H9 (cell line): ENCODE measurements at regions not wholly inside any gene's neighbourhood (a gene's known extent, or its start where the extent isn't known, plus 50 kb on each side); places are given as distances from the start of the nearest gene placed in this dataset.
"Not testable (repeated sequence)": the region's sequence is repeated elsewhere in the genome, so short reads cannot be mapped to it uniquely, and the experiment has no call there.

Source experiments
- DNase-seq: peaks from one replicate; pipeline ENCODE4 v3.0.0-alpha.2; 2017
- H2AFZ ChIP-seq: one replicate; pipeline ENCODE4 v1.6.1; 2013; ENCODE audit warnings: mild to moderate bottlenecking, low read length, control low read depth, moderate library complexity
- H2AK5ac ChIP-seq: 2 replicates; pipeline ENCODE4 v1.6.1; 2013; ENCODE audit warnings: low read length, control low read depth, mixed read lengths; ENCODE audit not compliant: insufficient read length
- H2BK120ac ChIP-seq: one replicate; pipeline ENCODE4 v1.6.1; 2013; ENCODE audit warnings: low read depth, mild to moderate bottlenecking, low read length, control low read depth, inconsistent platforms; ENCODE audit not compliant: poor library complexity, severe bottlenecking
- H2BK12ac ChIP-seq: 2 replicates; pipeline ENCODE4 v1.6.1; 2013; ENCODE audit warnings: low read length, control low read depth, mixed read lengths, low read depth; ENCODE audit not compliant: insufficient read length
- H2BK15ac ChIP-seq: 2 replicates; pipeline ENCODE4 v1.6.1; 2013; ENCODE audit warnings: low read depth, low read length, control low read depth
- H2BK20ac ChIP-seq: one replicate; pipeline ENCODE4 v1.6.1; 2013; ENCODE audit warnings: low read depth, mild to moderate bottlenecking, low read length, control low read depth, inconsistent platforms; ENCODE audit not compliant: poor library complexity, severe bottlenecking
- H2BK5ac ChIP-seq: 2 replicates; pipeline ENCODE4 v1.6.1; 2013; ENCODE audit warnings: low read length, control low read depth, mixed read lengths; ENCODE audit not compliant: insufficient read length
- H3K14ac ChIP-seq: 2 replicates; pipeline ENCODE4 v1.6.1; 2013; ENCODE audit warnings: low read length, control low read depth; ENCODE audit not compliant: insufficient read depth
- H3K18ac ChIP-seq: 2 replicates; pipeline ENCODE4 v1.6.1; 2013; ENCODE audit warnings: low read depth, mild to moderate bottlenecking, mixed read lengths, low read length, control low read depth; ENCODE audit not compliant: insufficient read length
- H3K23ac ChIP-seq: 2 replicates; pipeline ENCODE4 v1.6.1; 2013; ENCODE audit warnings: low read length, control low read depth, mixed read lengths, low read depth; ENCODE audit not compliant: insufficient read length
- H3K23me2 ChIP-seq: 2 replicates; pipeline ENCODE4 v1.6.1; 2013; ENCODE audit warnings: low read depth, mild to moderate bottlenecking, mixed read lengths, low read length, control low read depth; ENCODE audit not compliant: insufficient read length, poor library complexity, severe bottlenecking
- H3K27ac ChIP-seq: 2 replicates; pipeline ENCODE4 v1.5.1; 2013; ENCODE audit warnings: low read length, control low read depth, mixed read lengths, low read depth; ENCODE audit not compliant: insufficient read length
- H3K27me3 ChIP-seq: 2 replicates; pipeline ENCODE4 v1.6.1; 2013; ENCODE audit warnings: low read length, control low read depth, inconsistent platforms; ENCODE audit not compliant: insufficient read depth
- H3K4ac ChIP-seq: 2 replicates; pipeline ENCODE4 v1.6.1; 2013; ENCODE audit warnings: low read depth, mild to moderate bottlenecking, control low read depth, inconsistent platforms, low read length, moderate library complexity
- H3K4me1 ChIP-seq: 2 replicates; pipeline ENCODE4 v1.6.1; 2013; ENCODE audit warnings: low read length, control low read depth, inconsistent platforms; ENCODE audit not compliant: insufficient read depth
- H3K4me2 ChIP-seq: 2 replicates; pipeline ENCODE4 v1.6.1; 2013; ENCODE audit warnings: low read length, control low read depth, mixed read lengths; ENCODE audit not compliant: insufficient read length, insufficient read depth
- H3K56ac ChIP-seq: 2 replicates; pipeline ENCODE4 v1.6.1; 2013; ENCODE audit warnings: low read depth, mild to moderate bottlenecking, mixed read lengths, low read length, control low read depth; ENCODE audit not compliant: insufficient read length
- H3K79me1 ChIP-seq: 2 replicates; pipeline ENCODE4 v1.6.1; 2013; ENCODE audit warnings: low read depth, mild to moderate bottlenecking, moderate library complexity, low read length, control low read depth, inconsistent platforms; ENCODE audit not compliant: insufficient read depth, poor library complexity, severe bottlenecking
- H3K79me2 ChIP-seq: 2 replicates; pipeline ENCODE4 v1.6.1; 2013; ENCODE audit warnings: low read length, control low read depth, inconsistent platforms; ENCODE audit not compliant: insufficient read depth
- H3K9ac ChIP-seq: 2 replicates; pipeline ENCODE4 v1.6.1; 2013; ENCODE audit warnings: low read length, control low read depth, mixed read lengths; ENCODE audit not compliant: insufficient read length; ENCODE audit errors: extremely low read depth
- H3K9me3 ChIP-seq: one replicate; pipeline ENCODE4 v1.6.1; 2013; ENCODE audit warnings: low read depth, low read length, inconsistent platforms; ENCODE audit not compliant: control insufficient read depth
- H3T11ph ChIP-seq: one replicate; pipeline ENCODE4 v1.6.1; 2013; ENCODE audit warnings: mild to moderate bottlenecking, low read length, control low read depth, inconsistent platforms
- H4K20me1 ChIP-seq: one replicate; pipeline ENCODE4 v1.6.1; 2013; ENCODE audit not compliant: control insufficient read depth, insufficient read length, insufficient read depth
- H4K5ac ChIP-seq: 2 replicates; pipeline ENCODE4 v1.6.1; 2013; ENCODE audit warnings: low read depth, mild to moderate bottlenecking, mixed read lengths, low read length, control low read depth; ENCODE audit not compliant: insufficient read length
- H4K8ac ChIP-seq: replicated peaks from 2 replicates; pipeline ENCODE4 v1.6.1; 2013; ENCODE audit warnings: low read length, control low read depth, mixed read lengths, low read depth; ENCODE audit not compliant: insufficient read length
- H4K91ac ChIP-seq: 2 replicates; pipeline ENCODE4 v1.6.1; 2013; ENCODE audit warnings: low read depth, mild to moderate bottlenecking, moderate library complexity, mixed read lengths, low read length, control low read depth; ENCODE audit not compliant: insufficient read length
- H3K27ac Mint-ChIP-seq, 3 experiments: 2 replicates in 2 of 3; 3 replicates in 1 of 3; pipeline ENCODE4 v1.8.0; 2020 to 2021; ENCODE audit warnings: mixed read lengths in 3 of 3, mild to moderate bottlenecking in 1 of 3, moderate library complexity in 1 of 3
- H3K27me3 Mint-ChIP-seq: 2 replicates; pipeline ENCODE4 v1.8.0; 2021; ENCODE audit warnings: low read depth, mild to moderate bottlenecking, moderate library complexity, mixed read lengths
- H3K36me3 Mint-ChIP-seq, 3 experiments: 2 replicates in 2 of 3; 3 replicates in 1 of 3; pipeline ENCODE4 v1.8.0; 2020 to 2021; ENCODE audit warnings: low read depth in 3 of 3, mixed read lengths in 3 of 3; ENCODE audit not compliant: insufficient read depth in 1 of 3
- H3K4me1 Mint-ChIP-seq, 2 experiments: 2 replicates each; pipeline ENCODE4 v1.8.0; 2020; ENCODE audit warnings: mixed read lengths in 2 of 2
- H3K4me3 Mint-ChIP-seq, 2 experiments: 2 replicates in 1 of 2; 3 replicates in 1 of 2; pipeline ENCODE4 v1.8.0; 2020 to 2021; ENCODE audit warnings: mild to moderate bottlenecking in 2 of 2, mixed read lengths in 2 of 2, moderate library complexity in 1 of 2
- H3K9me3 Mint-ChIP-seq, 2 experiments: 2 replicates in 1 of 2; 3 replicates in 1 of 2; pipeline ENCODE4 v1.8.0; 2020; ENCODE audit warnings: mild to moderate bottlenecking in 2 of 2, mixed read lengths in 2 of 2, moderate library complexity in 1 of 2
- WGBS: extraction: QIAGEN DNeasy Blood & Tissue Kit; methylation state at CpG from one replicate; pipeline ENCODE4 v1.1.7; 2013; ENCODE audit warnings: missing lambda C conversion rate, low lambda C conversion rate, mixed read lengths; ENCODE audit not compliant: insufficient read length; ENCODE audit errors: extremely low coverage; 5-methylcytosine and 5-hydroxymethylcytosine counted together
- TF ChIP-seq, protein P1 (sequence below): fragments of 200-600 bp; sonication (generic); conservative IDR thresholded peaks from 3 replicates; pipeline ENCODE4 v1.8.0; 2021; ENCODE audit warnings: antibody characterized with exemption, mild to moderate bottlenecking

GRCh38 chr14:43297794-43298193 is 1209.3 kb downstream of the FSCB start:
- no peaks in the 10 kb centered on the region for H4K20me1 ChIP-seq
- TF ChIP-seq, protein P1, sequence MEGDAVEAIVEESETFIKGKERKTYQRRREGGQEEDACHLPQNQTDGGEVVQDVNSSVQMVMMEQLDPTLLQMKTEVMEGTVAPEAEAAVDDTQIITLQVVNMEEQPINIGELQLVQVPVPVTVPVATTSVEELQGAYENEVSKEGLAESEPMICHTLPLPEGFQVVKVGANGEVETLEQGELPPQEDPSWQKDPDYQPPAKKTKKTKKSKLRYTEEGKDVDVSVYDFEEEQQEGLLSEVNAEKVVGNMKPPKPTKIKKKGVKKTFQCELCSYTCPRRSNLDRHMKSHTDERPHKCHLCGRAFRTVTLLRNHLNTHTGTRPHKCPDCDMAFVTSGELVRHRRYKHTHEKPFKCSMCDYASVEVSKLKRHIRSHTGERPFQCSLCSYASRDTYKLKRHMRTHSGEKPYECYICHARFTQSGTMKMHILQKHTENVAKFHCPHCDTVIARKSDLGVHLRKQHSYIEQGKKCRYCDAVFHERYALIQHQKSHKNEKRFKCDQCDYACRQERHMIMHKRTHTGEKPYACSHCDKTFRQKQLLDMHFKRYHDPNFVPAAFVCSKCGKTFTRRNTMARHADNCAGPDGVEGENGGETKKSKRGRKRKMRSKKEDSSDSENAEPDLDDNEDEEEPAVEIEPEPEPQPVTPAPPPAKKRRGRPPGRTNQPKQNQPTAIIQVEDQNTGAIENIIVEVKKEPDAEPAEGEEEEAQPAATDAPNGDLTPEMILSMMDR, result no peak
- H3K79me2 ChIP-seq, result no peaks in the 10 kb centered on the region
- H3K23me2 ChIP-seq, result no peaks in the 10 kb centered on the region
- H3K27me3 Mint-ChIP-seq, result no peaks in the 10 kb centered on the region
- H3K27ac Mint-ChIP-seq, result no peak overlapping the region
- DNase-seq, result no peak
- H3K27me3 ChIP-seq, result no peaks in the 10 kb centered on the region
- H3K9me3 ChIP-seq, result no peaks in the 10 kb centered on the region
- no peak overlapping the region for H4K8ac ChIP-seq
- H3K27ac ChIP-seq, result no peak overlapping the region
- H3K23ac ChIP-seq, result no peak overlapping the region
- H3K9me3 Mint-ChIP-seq, result no peaks in the 10 kb centered on the region; a peak in 2 of 5 replicates
- H3K4me1 Mint-ChIP-seq, result no peaks in the 10 kb centered on the region
- no peak overlapping the region for H2BK120ac ChIP-seq
- H3K36me3 Mint-ChIP-seq, result no peaks in the 10 kb centered on the region
- H3K56ac ChIP-seq, result no peak overlapping the region
- H2BK5ac ChIP-seq, result no peak overlapping the region
- H2AFZ ChIP-seq, result no peak overlapping the region
- no CpG with 5 or more reads among the region's 1 CpG for WGBS
- no peak overlapping the region for H3K9ac ChIP-seq
- no peak overlapping the region for H3T11ph ChIP-seq
- H2AK5ac ChIP-seq, result no peak overlapping the region
- H4K5ac ChIP-seq, result no peak overlapping the region
- no peaks in the 10 kb centered on the region for H3K4me1 ChIP-seq
- no peak overlapping the region for H2BK20ac ChIP-seq
- H3K14ac ChIP-seq, result no peak overlapping the region
- H3K4me2 ChIP-seq, result no peak overlapping the region
- H3K79me1 ChIP-seq, result no peaks in the 10 kb centered on the region
- H4K91ac ChIP-seq, result no peak overlapping the region
- H3K18ac ChIP-seq, result no peak overlapping the region
- H3K4me3 Mint-ChIP-seq, result no peak overlapping the region
- H2BK15ac ChIP-seq, result no peak overlapping the region
- no peak overlapping the region for H2BK12ac ChIP-seq
- no peak overlapping the region for H3K4ac ChIP-seq

GRCh38 chr14:43296061-43296460 is 1211.0 kb downstream of the FSCB start:
- H4K5ac ChIP-seq, H3K4me2 ChIP-seq, H3K9ac ChIP-seq, H2BK120ac ChIP-seq, H3K4me1 Mint-ChIP-seq, H3K4ac ChIP-seq, H2BK12ac ChIP-seq, H3K27ac Mint-ChIP-seq, H2AFZ ChIP-seq, H2AK5ac ChIP-seq, H3K9me3 Mint-ChIP-seq, H2BK20ac ChIP-seq, H2BK15ac ChIP-seq, H4K8ac ChIP-seq, DNase-seq, H3K23ac ChIP-seq, H3K36me3 Mint-ChIP-seq, H2BK5ac ChIP-seq, H3T11ph ChIP-seq, H3K4me1 ChIP-seq, H3K27me3 Mint-ChIP-seq, H3K79me2 ChIP-seq, H3K14ac ChIP-seq, H3K4me3 Mint-ChIP-seq, H3K23me2 ChIP-seq, H3K9me3 ChIP-seq, H4K91ac ChIP-seq, H3K27me3 ChIP-seq, H3K18ac ChIP-seq, H3K27ac ChIP-seq, H4K20me1 ChIP-seq, H3K79me1 ChIP-seq, H3K56ac ChIP-seq: not testable (repeated sequence)
- WGBS, result no CpG with 5 or more reads among the region's 4 CpGs
